Tibial nerve (tissue), 4 donors: ENCODE measurements at regions not wholly inside any gene's neighbourhood (a gene's known extent, or its start where the extent isn't known, plus 50 kb on each side); places are given as distances from the start of the nearest gene placed in this dataset.

ENCODE experiments used
- CTCF ChIP-seq, 5 experiments: fragments of 200-600 bp in 3 of 5; fragments of 450-650 bp in 2 of 5; sonication (generic) in 3 of 5; IDR thresholded peaks; one replicate each; pipeline ENCODE4 v1.5.1; 2016 to 2019; ENCODE audit warnings: antibody characterized with exemption in 5 of 5, mild to moderate bottlenecking in 3 of 5, moderate library complexity in 2 of 5
- EP300 ChIP-seq, 2 donors: sonication (generic); formaldehyde crosslinking; IDR thresholded peaks; one replicate each; pipeline ENCODE4 v1.6.1; 2017; ENCODE audit warnings: antibody characterized with exemption in 2 of 2, mild to moderate bottlenecking in 1 of 2
- POLR2A ChIP-seq, 2 donors: fragments of 450-650 bp; IDR thresholded peaks; one replicate each; pipeline ENCODE4 v1.6.1; 2017; ENCODE audit warnings: antibody characterized with exemption in 2 of 2, mild to moderate bottlenecking in 2 of 2, moderate library complexity in 2 of 2

DNA sequence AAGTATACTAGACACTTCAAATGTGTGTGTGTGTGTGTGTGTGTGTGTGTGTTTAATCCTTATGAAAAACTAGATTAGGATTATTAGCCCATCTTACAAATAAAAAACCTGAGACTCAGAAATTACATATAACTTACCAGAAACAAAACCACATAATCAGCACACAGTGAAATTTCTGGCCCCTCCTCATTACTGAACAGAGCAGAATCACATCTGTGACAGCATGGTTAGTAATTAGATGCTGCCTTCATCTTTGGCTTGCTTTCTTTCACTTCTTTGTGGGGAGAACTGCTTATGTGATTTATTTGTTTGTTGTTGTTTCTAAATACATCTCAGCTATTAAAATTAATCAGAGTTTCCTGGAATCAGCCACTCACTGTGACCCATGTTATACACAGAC is 267.1 kb downstream of the TENT5A start:
- TF ChIP-seq CTCF (IDR thresholded peaks at IDR 0.05): no peak
- no peak for TF ChIP-seq POLR2A (IDR thresholded peaks at IDR 0.05)
- TF ChIP-seq EP300 (IDR thresholded peaks at IDR 0.05): no peak
